ENCODE measurements at regions not wholly inside any gene's neighbourhood (a gene's known extent, or its start where the extent isn't known, plus 50 kb on each side); places are given as distances from the start of the nearest gene placed in this dataset.

DNA sequence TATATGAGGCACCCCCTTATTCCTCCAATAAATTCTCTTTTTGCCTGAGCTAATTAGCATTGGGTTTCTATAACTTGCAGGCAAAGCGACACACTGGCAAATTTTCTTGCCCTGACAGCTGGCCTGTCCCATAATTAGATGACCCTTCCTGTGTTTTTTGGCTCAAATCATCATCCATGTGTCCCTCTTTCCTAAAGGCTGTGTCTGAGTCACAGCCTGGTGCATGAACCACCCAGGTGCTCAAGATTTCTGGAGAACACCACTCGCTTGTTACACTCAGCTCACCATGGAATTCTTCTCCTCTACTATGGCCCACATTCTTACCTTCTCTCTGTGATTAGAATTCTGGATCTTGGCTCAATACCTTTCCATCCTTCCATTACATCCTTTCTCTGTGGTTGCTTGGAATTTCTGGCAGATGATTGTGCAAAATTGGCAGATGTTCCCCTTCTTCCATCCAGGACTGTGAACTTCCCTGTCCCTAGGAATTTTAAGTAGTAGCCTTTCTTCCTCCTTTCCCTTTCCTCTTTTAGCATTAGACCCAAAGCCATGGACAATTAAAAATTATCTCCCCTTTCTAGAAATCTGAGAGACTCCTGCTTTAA is 116.0 kb upstream of the ANKRD1 start:
- DNase-seq (ENCODE audit: low read depth, low spot score): no peak
- H3K9me3 ChIP-seq (ENCODE audit: control insufficient read depth, insufficient read depth, low read length): no peaks in the 10 kb centered on the region
- H3K4me1 ChIP-seq (ENCODE audit: control insufficient read depth, insufficient read depth, low read length): peaks cover 4% of the 10 kb centered on the region; the same call in 1 of the 2 replicates
- no peaks in the 10 kb centered on the region for H3K36me3 ChIP-seq (ENCODE audit: control insufficient read depth, insufficient read depth, low read length)
- no peak overlapping the region for H3K27ac ChIP-seq (ENCODE audit: low read length)
- H3K4me3 ChIP-seq (ENCODE audit: low read length): no peak overlapping the region
- no CpG with 5 or more reads among the region's 2 CpGs for WGBS (ENCODE audit: insufficient coverage, insufficient read length)
- H3K27me3 ChIP-seq (ENCODE audit: control insufficient read depth, insufficient read depth, low read length): no peaks in the 10 kb centered on the region

GRCh38 chr10:91038971-91039370 is 118.1 kb upstream of the ANKRD1 start:
- Histone ChIP-seq H3K36me3 (ENCODE audit: control insufficient read depth, insufficient read depth, low read length) (no peaks in the 10 kb centered on the region), H3K27me3 (ENCODE audit: control insufficient read depth, insufficient read depth, low read length) (no peaks in the 10 kb centered on the region), H3K4me1 (ENCODE audit: control insufficient read depth, insufficient read depth, low read length) (peaks cover 4% of the 10 kb centered on the region; the same call in 1 of the 2 replicates), H3K4me3 (ENCODE audit: low read length) (no peak overlapping the region), H3K9me3 (ENCODE audit: control insufficient read depth, insufficient read depth, low read length) (no peaks in the 10 kb centered on the region), H3K27ac (ENCODE audit: low read length) (no peak overlapping the region)
- no CpG with 5 or more reads among the region's 3 CpGs for WGBS (ENCODE audit: insufficient coverage, insufficient read length)
- no peak for DNase-seq (ENCODE audit: low read depth, low spot score)

- WGBS (ENCODE audit: insufficient coverage, insufficient read length): no CpG with 5 or more reads among the region's 2 CpGs
- no peak overlapping the region for H3K4me3 ChIP-seq (ENCODE audit: low read length)
- H3K36me3 ChIP-seq (ENCODE audit: control insufficient read depth, insufficient read depth, low read length): no peaks in the 10 kb centered on the region
- H3K9me3 ChIP-seq (ENCODE audit: control insufficient read depth, insufficient read depth, low read length): no peaks in the 10 kb centered on the region
- no peaks in the 10 kb centered on the region for H3K27me3 ChIP-seq (ENCODE audit: control insufficient read depth, insufficient read depth, low read length)
- peaks cover 4% of the 10 kb centered on the region; the same call in 1 of the 2 replicates for H3K4me1 ChIP-seq (ENCODE audit: control insufficient read depth, insufficient read depth, low read length)
- no peak for DNase-seq (ENCODE audit: low read depth, low spot score)
- no peak overlapping the region for H3K27ac ChIP-seq (ENCODE audit: low read length)
Measured at GRCh38 chr10:91040343-91040742, 119.5 kb upstream of the ANKRD1 start.

GRCh38 chr10:91042069-91042468 is 121.2 kb upstream of the ANKRD1 start:
- no peaks in the 10 kb centered on the region for H3K36me3 ChIP-seq (ENCODE audit: control insufficient read depth, insufficient read depth, low read length)
- no peak for DNase-seq (ENCODE audit: low read depth, low spot score)
- no peaks in the 10 kb centered on the region for H3K9me3 ChIP-seq (ENCODE audit: control insufficient read depth, insufficient read depth, low read length)
- WGBS (ENCODE audit: insufficient coverage, insufficient read length): no CpG with 5 or more reads among the region's 3 CpGs
- H3K27me3 ChIP-seq (ENCODE audit: control insufficient read depth, insufficient read depth, low read length): no peaks in the 10 kb centered on the region
- H3K4me3 ChIP-seq (ENCODE audit: low read length): no peak overlapping the region
- no peaks in the 10 kb centered on the region for H3K4me1 ChIP-seq (ENCODE audit: control insufficient read depth, insufficient read depth, low read length)
- H3K27ac ChIP-seq (ENCODE audit: low read length): no peak overlapping the region

DNA sequence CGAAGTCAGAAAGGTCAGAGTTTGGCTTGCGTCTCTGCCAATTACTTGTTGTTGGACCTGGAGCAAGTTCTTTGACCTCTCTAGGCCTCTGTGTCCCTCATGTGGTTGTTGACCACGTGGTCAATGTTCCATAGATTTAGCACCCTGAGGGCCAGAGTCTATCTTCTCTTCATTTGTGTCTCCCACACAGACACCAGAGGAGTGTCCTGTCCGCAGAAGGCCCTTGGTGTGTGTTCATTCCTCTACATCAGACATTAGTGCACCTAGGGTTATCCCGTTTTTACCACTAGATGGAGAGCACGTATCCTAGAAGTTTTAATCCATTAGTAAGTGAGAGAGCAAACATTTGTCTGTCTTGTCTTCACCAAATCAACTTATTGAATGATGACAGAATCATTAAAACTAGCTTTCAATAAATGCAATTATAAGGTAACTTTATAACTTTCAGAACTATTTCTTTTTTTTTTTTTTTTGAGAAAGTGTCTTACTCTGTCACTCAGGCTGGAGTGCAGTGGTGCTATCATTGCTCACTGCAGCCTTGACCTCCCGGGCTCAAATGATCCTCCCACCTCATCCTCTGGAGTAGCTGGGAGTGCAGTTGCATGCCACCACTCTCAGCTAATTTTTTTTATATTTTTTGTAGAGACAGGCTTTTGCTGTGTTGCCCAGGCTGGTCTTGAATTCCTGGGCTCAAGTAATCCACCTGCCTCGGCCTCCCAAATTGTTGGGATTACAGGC is 122.5 kb upstream of the ANKRD1 start:
- H3K9me3 ChIP-seq (ENCODE audit: control insufficient read depth, insufficient read depth, low read length): no peaks in the 10 kb centered on the region
- no peak overlapping the region for H3K27ac ChIP-seq (ENCODE audit: low read length)
- WGBS (ENCODE audit: insufficient coverage, insufficient read length): no CpG with 5 or more reads among the region's 8 CpGs
- no peaks in the 10 kb centered on the region for H3K27me3 ChIP-seq (ENCODE audit: control insufficient read depth, insufficient read depth, low read length)
- no peaks in the 10 kb centered on the region for H3K36me3 ChIP-seq (ENCODE audit: control insufficient read depth, insufficient read depth, low read length)
- H3K4me3 ChIP-seq (ENCODE audit: low read length): no peak overlapping the region
- DNase-seq (ENCODE audit: low read depth, low spot score): no peak
- H3K4me1 ChIP-seq (ENCODE audit: control insufficient read depth, insufficient read depth, low read length): no peaks in the 10 kb centered on the region

GRCh38 chr10:91046869-91047268 is 126.0 kb upstream of the ANKRD1 start:
- DNase-seq (ENCODE audit: low read depth, low spot score): no peak
- no peaks in the 10 kb centered on the region for H3K9me3 ChIP-seq (ENCODE audit: control insufficient read depth, insufficient read depth, low read length)
- H3K27me3 ChIP-seq (ENCODE audit: control insufficient read depth, insufficient read depth, low read length): no peaks in the 10 kb centered on the region
- H3K27ac ChIP-seq (ENCODE audit: low read length): no peak overlapping the region
- H3K4me1 ChIP-seq (ENCODE audit: control insufficient read depth, insufficient read depth, low read length): no peaks in the 10 kb centered on the region
- no peak overlapping the region for H3K4me3 ChIP-seq (ENCODE audit: low read length)
- WGBS (ENCODE audit: insufficient coverage, insufficient read length): no CpG with 5 or more reads among the region's 3 CpGs
- H3K36me3 ChIP-seq (ENCODE audit: control insufficient read depth, insufficient read depth, low read length): no peaks in the 10 kb centered on the region

DNA sequence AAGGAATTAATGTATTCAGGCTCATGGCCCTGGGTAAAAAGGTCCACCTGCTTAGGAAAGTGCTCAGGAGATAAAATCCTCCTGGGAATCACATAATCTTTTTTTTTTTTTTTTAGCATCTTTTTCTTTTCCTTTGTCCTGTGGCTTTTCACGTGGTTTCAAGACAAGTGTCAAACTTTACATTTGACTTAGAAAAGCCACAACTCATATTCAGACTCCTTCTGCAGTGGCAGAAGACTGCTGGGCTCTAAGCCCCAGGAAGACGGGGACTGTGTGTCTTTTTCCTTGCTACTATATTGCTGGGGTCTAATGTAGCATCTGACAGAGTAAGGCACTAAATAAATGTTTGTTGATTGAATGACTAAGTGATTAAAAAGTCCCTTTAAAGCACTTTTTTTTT is 127.5 kb upstream of the ANKRD1 start:
- no peak overlapping the region for H3K27ac ChIP-seq (ENCODE audit: low read length)
- no peaks in the 10 kb centered on the region for H3K27me3 ChIP-seq (ENCODE audit: control insufficient read depth, insufficient read depth, low read length)
- no peaks in the 10 kb centered on the region for H3K4me1 ChIP-seq (ENCODE audit: control insufficient read depth, insufficient read depth, low read length)
- no CpG with 5 or more reads among the region's 2 CpGs for WGBS (ENCODE audit: insufficient coverage, insufficient read length)
- H3K9me3 ChIP-seq (ENCODE audit: control insufficient read depth, insufficient read depth, low read length): no peaks in the 10 kb centered on the region
- DNase-seq (ENCODE audit: low read depth, low spot score): no peak
- H3K36me3 ChIP-seq (ENCODE audit: control insufficient read depth, insufficient read depth, low read length): no peaks in the 10 kb centered on the region
- no peak overlapping the region for H3K4me3 ChIP-seq (ENCODE audit: low read length)

DNA sequence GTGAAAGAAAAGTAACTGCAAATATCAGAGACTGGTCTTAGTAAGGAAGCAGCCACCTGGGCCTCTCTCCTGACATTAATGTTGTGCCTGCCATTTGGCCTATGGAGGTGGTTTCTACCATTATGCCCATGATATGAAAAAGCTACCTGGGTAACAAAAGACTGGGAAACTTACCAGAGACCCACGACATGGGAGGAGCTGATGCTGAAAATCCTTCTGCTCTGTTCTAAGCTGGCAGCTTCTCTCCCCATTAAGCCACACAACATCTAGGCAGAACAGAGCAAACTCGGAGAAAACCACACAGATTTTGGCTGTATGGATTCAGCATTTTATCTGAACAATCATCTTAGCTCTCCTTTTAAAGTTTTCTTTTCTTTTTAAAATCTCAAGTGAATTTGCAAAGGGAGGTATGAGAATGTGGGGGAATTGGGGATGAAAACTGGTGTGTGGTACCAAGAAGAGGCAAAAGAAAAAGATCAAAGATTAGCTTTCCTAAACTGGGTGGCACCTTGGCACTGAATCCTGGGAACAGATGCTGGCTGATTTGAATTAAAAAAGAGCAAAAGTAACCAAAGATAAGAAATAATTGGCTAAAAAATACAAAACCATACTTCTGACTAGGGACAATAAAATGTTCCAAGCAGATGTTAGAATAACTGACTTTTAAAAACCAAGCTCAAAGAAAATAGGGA is 128.6 kb upstream of the ANKRD1 start:
- H3K36me3 ChIP-seq (ENCODE audit: control insufficient read depth, insufficient read depth, low read length): no peaks in the 10 kb centered on the region
- H3K27ac ChIP-seq (ENCODE audit: low read length): no peak overlapping the region
- no peaks in the 10 kb centered on the region for H3K9me3 ChIP-seq (ENCODE audit: control insufficient read depth, insufficient read depth, low read length)
- H3K27me3 ChIP-seq (ENCODE audit: control insufficient read depth, insufficient read depth, low read length): no peaks in the 10 kb centered on the region
- DNase-seq (ENCODE audit: low read depth, low spot score): no peak
- H3K4me3 ChIP-seq (ENCODE audit: low read length): no peak overlapping the region
- no peaks in the 10 kb centered on the region for H3K4me1 ChIP-seq (ENCODE audit: control insufficient read depth, insufficient read depth, low read length)
- WGBS (ENCODE audit: insufficient coverage, insufficient read length): no CpG with 5 or more reads among the region's 2 CpGs

DNA sequence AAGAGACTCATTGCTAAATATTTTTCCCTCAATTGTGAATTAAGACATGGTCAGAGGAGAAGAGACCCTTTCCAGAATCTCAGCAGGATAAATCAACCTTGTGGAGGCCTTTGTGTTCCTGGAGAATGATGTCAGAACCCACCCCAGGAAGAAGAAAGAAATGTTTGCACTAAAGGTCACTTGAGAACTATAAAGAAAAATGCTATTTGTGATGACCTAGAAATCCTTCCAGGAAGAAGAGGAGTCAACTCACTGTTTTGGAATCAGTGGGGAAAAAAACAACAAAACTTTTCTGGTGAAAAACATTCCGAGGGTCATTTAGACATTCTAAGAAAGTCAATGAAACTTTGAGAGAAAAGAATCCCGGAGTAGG is 129.1 kb upstream of the ANKRD1 start:
- Histone ChIP-seq H3K27me3 (ENCODE audit: control insufficient read depth, insufficient read depth, low read length) (no peaks in the 10 kb centered on the region), H3K4me3 (ENCODE audit: low read length) (no peak overlapping the region), H3K36me3 (ENCODE audit: control insufficient read depth, insufficient read depth, low read length) (no peaks in the 10 kb centered on the region), H3K9me3 (ENCODE audit: control insufficient read depth, insufficient read depth, low read length) (no peaks in the 10 kb centered on the region), H3K4me1 (ENCODE audit: control insufficient read depth, insufficient read depth, low read length) (no peaks in the 10 kb centered on the region), H3K27ac (ENCODE audit: low read length) (no peak overlapping the region)
- no CpG with 5 or more reads among the region's 2 CpGs for WGBS (ENCODE audit: insufficient coverage, insufficient read length)
- no peak for DNase-seq (ENCODE audit: low read depth, low spot score)

DNA sequence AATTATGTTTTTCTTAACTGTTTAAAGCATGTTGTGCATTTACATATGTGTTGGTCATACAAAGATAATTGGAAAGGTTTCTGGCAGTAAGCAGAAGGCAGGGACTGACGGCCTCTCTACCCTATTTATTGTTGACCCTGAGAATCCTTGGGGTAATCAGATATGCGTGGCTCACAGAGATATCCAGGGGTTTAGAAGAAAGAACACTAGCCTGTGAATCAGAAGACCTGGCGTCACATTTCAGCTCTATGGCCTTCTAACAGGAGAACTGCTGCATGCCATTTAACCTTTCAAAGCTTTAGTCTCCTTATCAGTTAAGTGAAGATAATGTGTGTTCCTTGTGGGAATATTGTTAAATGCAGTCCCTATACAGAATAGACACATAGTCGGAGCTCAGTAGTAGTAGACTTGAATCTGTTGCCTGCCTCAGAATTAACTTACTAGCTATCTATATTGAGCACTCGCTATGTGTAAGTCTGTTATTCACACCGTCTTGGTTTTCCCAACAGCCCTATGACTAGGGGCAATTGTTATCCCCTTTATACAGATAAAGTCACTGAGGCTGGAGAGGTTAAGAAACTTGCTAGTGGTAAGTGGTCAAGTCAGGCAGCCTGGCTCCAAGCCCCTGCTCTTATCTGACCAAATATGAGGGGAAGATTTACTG is 129.6 kb upstream of the ANKRD1 start:
- Histone ChIP-seq H3K9me3 (ENCODE audit: control insufficient read depth, insufficient read depth, low read length) (no peaks in the 10 kb centered on the region), H3K4me3 (ENCODE audit: low read length) (no peak overlapping the region), H3K4me1 (ENCODE audit: control insufficient read depth, insufficient read depth, low read length) (no peaks in the 10 kb centered on the region), H3K27me3 (ENCODE audit: control insufficient read depth, insufficient read depth, low read length) (no peaks in the 10 kb centered on the region), H3K36me3 (ENCODE audit: control insufficient read depth, insufficient read depth, low read length) (no peaks in the 10 kb centered on the region), H3K27ac (ENCODE audit: low read length) (no peak overlapping the region)
- no peak for DNase-seq (ENCODE audit: low read depth, low spot score)
- no CpG with 5 or more reads among the region's 6 CpGs for WGBS (ENCODE audit: insufficient coverage, insufficient read length)

Data from iPS DF 6.9 (cell line).